WTC11 (cell line): ENCODE measurements at regions not wholly inside any gene's neighbourhood (a gene's known extent, or its start where the extent isn't known, plus 50 kb on each side); places are given as distances from the start of the nearest gene placed in this dataset.

ENCODE experiments used
- ATF1 ChIP-seq: sonication (generic); formaldehyde crosslinking; IDR thresholded peaks from 2 replicates; pipeline ENCODE4 v1.8.1; 2023; ENCODE audit warnings: mild to moderate bottlenecking, moderate library complexity, missing genetic modification reagents
- ESRRA ChIP-seq: sonication (generic); formaldehyde crosslinking; IDR thresholded peaks from 2 replicates; pipeline ENCODE4 v1.8.1; 2022; ENCODE audit warnings: mild to moderate bottlenecking, missing genetic modification reagents, borderline replicate concordance
- IRF2 ChIP-seq: sonication (generic); formaldehyde crosslinking; IDR thresholded peaks from 2 replicates; pipeline ENCODE4 v1.8.0; 2022; ENCODE audit warnings: low read depth, missing genetic modification reagents, borderline replicate concordance
- SMAD3 ChIP-seq: sonication (generic); formaldehyde crosslinking; IDR thresholded peaks from 2 replicates; pipeline ENCODE4 v1.8.0; 2022; ENCODE audit warnings: missing genetic modification reagents, mild to moderate bottlenecking, borderline replicate concordance
- SP1 ChIP-seq: sonication (generic); formaldehyde crosslinking; conservative IDR thresholded peaks from 2 replicates; pipeline ENCODE4 v1.8.1; 2022; ENCODE audit warnings: missing genetic modification reagents
- TP53 ChIP-seq: sonication (generic); formaldehyde crosslinking; IDR thresholded peaks from 2 replicates; pipeline ENCODE4 v1.8.1; 2023; ENCODE audit warnings: mild to moderate bottlenecking, missing genetic modification reagents
- ZNF121 ChIP-seq: sonication (generic); formaldehyde crosslinking; IDR thresholded peaks from 2 replicates; pipeline ENCODE4 v1.8.0; 2023; ENCODE audit warnings: missing genetic modification reagents
- ZNF263 ChIP-seq: sonication (generic); formaldehyde crosslinking; IDR thresholded peaks from 2 replicates; pipeline ENCODE4 v1.8.1; 2022; ENCODE audit warnings: low read depth, mild to moderate bottlenecking, moderate library complexity, missing genetic modification reagents
- TF ChIP-seq, protein P1 (sequence below): fragments of 200-600 bp; IDR thresholded peaks from 2 replicates; pipeline ENCODE4 v1.8.0; 2022; ENCODE audit warnings: antibody characterized with exemption
- TF ChIP-seq, protein P2 (sequence below): sonication (generic); formaldehyde crosslinking; IDR thresholded peaks from 2 replicates; pipeline ENCODE4 v1.8.1; 2023; ENCODE audit warnings: mild to moderate bottlenecking, missing genetic modification reagents, moderate library complexity
- TF ChIP-seq, protein P3 (sequence below): sonication (generic); formaldehyde crosslinking; IDR thresholded peaks from 2 replicates; pipeline ENCODE4 v1.8.1; 2022; ENCODE audit warnings: low read depth, mild to moderate bottlenecking, moderate library complexity, missing genetic modification reagents, borderline replicate concordance
- TF ChIP-seq, protein P4 (sequence below): sonication (generic); formaldehyde crosslinking; IDR thresholded peaks from 2 replicates; pipeline ENCODE4 v1.8.1; 2022; ENCODE audit warnings: low read depth, missing genetic modification reagents, borderline replicate concordance

DNA sequence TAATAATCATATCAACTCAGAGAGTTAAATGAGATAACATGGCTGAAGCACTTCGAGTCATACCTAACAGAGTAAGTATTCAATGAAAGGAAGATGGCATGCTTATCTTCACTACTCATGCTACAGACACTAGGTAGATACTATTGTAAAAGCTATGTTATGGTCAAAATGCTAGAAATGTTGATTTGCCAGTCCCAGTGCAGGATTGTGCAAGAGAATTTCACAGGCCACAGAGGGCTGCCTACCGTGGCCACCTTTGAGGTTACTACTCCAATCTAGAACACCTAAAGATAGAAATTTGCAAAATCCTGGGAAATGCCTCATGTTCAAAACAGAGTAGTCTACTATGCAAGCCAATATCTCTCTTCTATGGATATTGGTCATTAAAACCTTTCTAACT is 75.3 kb upstream of the PLEKHG7 start:
- TF ChIP-seq, protein P1, sequence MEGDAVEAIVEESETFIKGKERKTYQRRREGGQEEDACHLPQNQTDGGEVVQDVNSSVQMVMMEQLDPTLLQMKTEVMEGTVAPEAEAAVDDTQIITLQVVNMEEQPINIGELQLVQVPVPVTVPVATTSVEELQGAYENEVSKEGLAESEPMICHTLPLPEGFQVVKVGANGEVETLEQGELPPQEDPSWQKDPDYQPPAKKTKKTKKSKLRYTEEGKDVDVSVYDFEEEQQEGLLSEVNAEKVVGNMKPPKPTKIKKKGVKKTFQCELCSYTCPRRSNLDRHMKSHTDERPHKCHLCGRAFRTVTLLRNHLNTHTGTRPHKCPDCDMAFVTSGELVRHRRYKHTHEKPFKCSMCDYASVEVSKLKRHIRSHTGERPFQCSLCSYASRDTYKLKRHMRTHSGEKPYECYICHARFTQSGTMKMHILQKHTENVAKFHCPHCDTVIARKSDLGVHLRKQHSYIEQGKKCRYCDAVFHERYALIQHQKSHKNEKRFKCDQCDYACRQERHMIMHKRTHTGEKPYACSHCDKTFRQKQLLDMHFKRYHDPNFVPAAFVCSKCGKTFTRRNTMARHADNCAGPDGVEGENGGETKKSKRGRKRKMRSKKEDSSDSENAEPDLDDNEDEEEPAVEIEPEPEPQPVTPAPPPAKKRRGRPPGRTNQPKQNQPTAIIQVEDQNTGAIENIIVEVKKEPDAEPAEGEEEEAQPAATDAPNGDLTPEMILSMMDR, result no peak
- TF ChIP-seq, protein P2, sequence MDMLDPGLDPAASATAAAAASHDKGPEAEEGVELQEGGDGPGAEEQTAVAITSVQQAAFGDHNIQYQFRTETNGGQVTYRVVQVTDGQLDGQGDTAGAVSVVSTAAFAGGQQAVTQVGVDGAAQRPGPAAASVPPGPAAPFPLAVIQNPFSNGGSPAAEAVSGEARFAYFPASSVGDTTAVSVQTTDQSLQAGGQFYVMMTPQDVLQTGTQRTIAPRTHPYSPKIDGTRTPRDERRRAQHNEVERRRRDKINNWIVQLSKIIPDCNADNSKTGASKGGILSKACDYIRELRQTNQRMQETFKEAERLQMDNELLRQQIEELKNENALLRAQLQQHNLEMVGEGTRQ (CRISPR knock-in tag), result no peak
- TF ChIP-seq, protein P3, sequence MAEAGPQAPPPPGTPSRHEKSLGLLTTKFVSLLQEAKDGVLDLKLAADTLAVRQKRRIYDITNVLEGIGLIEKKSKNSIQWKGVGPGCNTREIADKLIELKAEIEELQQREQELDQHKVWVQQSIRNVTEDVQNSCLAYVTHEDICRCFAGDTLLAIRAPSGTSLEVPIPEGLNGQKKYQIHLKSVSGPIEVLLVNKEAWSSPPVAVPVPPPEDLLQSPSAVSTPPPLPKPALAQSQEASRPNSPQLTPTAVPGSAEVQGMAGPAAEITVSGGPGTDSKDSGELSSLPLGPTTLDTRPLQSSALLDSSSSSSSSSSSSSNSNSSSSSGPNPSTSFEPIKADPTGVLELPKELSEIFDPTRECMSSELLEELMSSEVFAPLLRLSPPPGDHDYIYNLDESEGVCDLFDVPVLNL (CRISPR knock-in tag), result no peak
- TF ChIP-seq SP1 (CRISPR knock-in tag), result no peak
- TF ChIP-seq ESRRA (CRISPR knock-in tag), result no peak
- no peak for TF ChIP-seq ATF1 (CRISPR knock-in tag)
- TF ChIP-seq SMAD3 (CRISPR knock-in tag), result no peak
- TF ChIP-seq, protein P4, sequence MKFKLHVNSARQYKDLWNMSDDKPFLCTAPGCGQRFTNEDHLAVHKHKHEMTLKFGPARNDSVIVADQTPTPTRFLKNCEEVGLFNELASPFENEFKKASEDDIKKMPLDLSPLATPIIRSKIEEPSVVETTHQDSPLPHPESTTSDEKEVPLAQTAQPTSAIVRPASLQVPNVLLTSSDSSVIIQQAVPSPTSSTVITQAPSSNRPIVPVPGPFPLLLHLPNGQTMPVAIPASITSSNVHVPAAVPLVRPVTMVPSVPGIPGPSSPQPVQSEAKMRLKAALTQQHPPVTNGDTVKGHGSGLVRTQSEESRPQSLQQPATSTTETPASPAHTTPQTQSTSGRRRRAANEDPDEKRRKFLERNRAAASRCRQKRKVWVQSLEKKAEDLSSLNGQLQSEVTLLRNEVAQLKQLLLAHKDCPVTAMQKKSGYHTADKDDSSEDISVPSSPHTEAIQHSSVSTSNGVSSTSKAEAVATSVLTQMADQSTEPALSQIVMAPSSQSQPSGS (CRISPR knock-in tag), result no peak
- TF ChIP-seq TP53, result no peak
- TF ChIP-seq ZNF263 (CRISPR knock-in tag), result no peak
- TF ChIP-seq IRF2 (CRISPR knock-in tag), result no peak
- no peak for TF ChIP-seq ZNF121 (CRISPR knock-in tag)
